ENCODE measurements at regions not wholly inside any gene's neighbourhood (a gene's known extent, or its start where the extent isn't known, plus 50 kb on each side); places are given as distances from the start of the nearest gene placed in this dataset.

- Histone ChIP-seq H3K27me3 (ENCODE audit: control insufficient read depth in 3 of 3, insufficient read depth in 3 of 3, low read length in 2 of 3) (no peaks in the 10 kb centered on the region), H3K36me3 (ENCODE audit: control insufficient read depth in 4 of 4, insufficient read depth in 4 of 4, low read length in 4 of 4) (no peaks in the 10 kb centered on the region), H3K4me1 (ENCODE audit: control insufficient read depth in 5 of 5, insufficient read depth in 5 of 5, low read length in 5 of 5) (peaks cover 0 to 15% (median 2%) of the 10 kb centered on the region in 5 donors), H3K27ac (ENCODE audit: low read depth in 1 of 2, low read length in 1 of 2) (no peak overlapping the region), H3K9ac (ENCODE audit: insufficient read depth in 1 of 2, low read length in 2 of 2) (no peak overlapping the region), H3K9me3 (ENCODE audit: control insufficient read depth in 4 of 4, insufficient read depth in 3 of 4, low read length in 3 of 4) (no peaks in the 10 kb centered on the region), H3K4me3 (no peak overlapping the region)
- TF ChIP-seq, protein P1, sequence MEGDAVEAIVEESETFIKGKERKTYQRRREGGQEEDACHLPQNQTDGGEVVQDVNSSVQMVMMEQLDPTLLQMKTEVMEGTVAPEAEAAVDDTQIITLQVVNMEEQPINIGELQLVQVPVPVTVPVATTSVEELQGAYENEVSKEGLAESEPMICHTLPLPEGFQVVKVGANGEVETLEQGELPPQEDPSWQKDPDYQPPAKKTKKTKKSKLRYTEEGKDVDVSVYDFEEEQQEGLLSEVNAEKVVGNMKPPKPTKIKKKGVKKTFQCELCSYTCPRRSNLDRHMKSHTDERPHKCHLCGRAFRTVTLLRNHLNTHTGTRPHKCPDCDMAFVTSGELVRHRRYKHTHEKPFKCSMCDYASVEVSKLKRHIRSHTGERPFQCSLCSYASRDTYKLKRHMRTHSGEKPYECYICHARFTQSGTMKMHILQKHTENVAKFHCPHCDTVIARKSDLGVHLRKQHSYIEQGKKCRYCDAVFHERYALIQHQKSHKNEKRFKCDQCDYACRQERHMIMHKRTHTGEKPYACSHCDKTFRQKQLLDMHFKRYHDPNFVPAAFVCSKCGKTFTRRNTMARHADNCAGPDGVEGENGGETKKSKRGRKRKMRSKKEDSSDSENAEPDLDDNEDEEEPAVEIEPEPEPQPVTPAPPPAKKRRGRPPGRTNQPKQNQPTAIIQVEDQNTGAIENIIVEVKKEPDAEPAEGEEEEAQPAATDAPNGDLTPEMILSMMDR (IDR thresholded peaks at IDR 0.05; ENCODE audit: control extremely low read depth, extremely low read depth): no peak
- 61 to 77% methylated on average over 9 of the region's 9 CpGs for WGBS, 2 donors
- DNase-seq: peak; percentile 82 to 95 (median 95)
- no peak for ATAC-seq (ENCODE audit: insufficient read depth, low FRiP score)
Measured at GRCh38 chr17:55587608-55588139, 76.4 kb upstream of the SMIM36 start.

GRCh38 chr17:55585629-55586028, 74.4 kb upstream of the SMIM36 start:
- TF ChIP-seq, protein P1 (IDR thresholded peaks at IDR 0.05; ENCODE audit: control extremely low read depth, extremely low read depth): no peak
- no peak overlapping the region for H3K4me3 ChIP-seq
- H3K9ac ChIP-seq (ENCODE audit: insufficient read depth in 1 of 2, low read length in 2 of 2): no peak overlapping the region
- no peaks in the 10 kb centered on the region for H3K9me3 ChIP-seq (ENCODE audit: control insufficient read depth in 4 of 4, insufficient read depth in 3 of 4, low read length in 3 of 4)
- H3K4me1 ChIP-seq (ENCODE audit: control insufficient read depth in 5 of 5, insufficient read depth in 5 of 5, low read length in 5 of 5): peaks cover 0 to 15% (median 2%) of the 10 kb centered on the region in 5 donors
- H3K27me3 ChIP-seq (ENCODE audit: control insufficient read depth in 3 of 3, insufficient read depth in 3 of 3, low read length in 2 of 3): no peaks in the 10 kb centered on the region
- no peak for DNase-seq
- H3K36me3 ChIP-seq (ENCODE audit: control insufficient read depth in 4 of 4, insufficient read depth in 4 of 4, low read length in 4 of 4): no peaks in the 10 kb centered on the region
- 98% methylated on average over 2 of the region's 2 CpGs for WGBS, 2 donors
- no peak for ATAC-seq (ENCODE audit: insufficient read depth, low FRiP score)
- no peak overlapping the region for H3K27ac ChIP-seq (ENCODE audit: low read depth in 1 of 2, low read length in 1 of 2)

- H3K9ac ChIP-seq (ENCODE audit: insufficient read depth in 1 of 2, low read length in 2 of 2): no peak overlapping the region
- H3K4me3 ChIP-seq: no peak overlapping the region
- peaks cover 0 to 15% (median 2%) of the 10 kb centered on the region in 5 donors for H3K4me1 ChIP-seq (ENCODE audit: control insufficient read depth in 5 of 5, insufficient read depth in 5 of 5, low read length in 5 of 5)
- H3K9me3 ChIP-seq (ENCODE audit: control insufficient read depth in 4 of 4, insufficient read depth in 3 of 4, low read length in 3 of 4): no peaks in the 10 kb centered on the region
- ATAC-seq (ENCODE audit: insufficient read depth, low FRiP score): no peak
- H3K36me3 ChIP-seq (ENCODE audit: control insufficient read depth in 4 of 4, insufficient read depth in 4 of 4, low read length in 4 of 4): no peaks in the 10 kb centered on the region
- H3K27me3 ChIP-seq (ENCODE audit: control insufficient read depth in 3 of 3, insufficient read depth in 3 of 3, low read length in 2 of 3): no peaks in the 10 kb centered on the region
- TF ChIP-seq, protein P1 (IDR thresholded peaks at IDR 0.05; ENCODE audit: control extremely low read depth, extremely low read depth): no peak
- no peak overlapping the region for H3K27ac ChIP-seq (ENCODE audit: low read depth in 1 of 2, low read length in 1 of 2)
- 47 to 49% methylated on average over 1 of the region's 1 CpG for WGBS, 2 donors
- no peak for DNase-seq
Measured at GRCh38 chr17:55584861-55585260, 73.6 kb upstream of the SMIM36 start.
